Left renal pelvis (tissue), 4 donors: ENCODE measurements at regions not wholly inside any gene's neighbourhood (a gene's known extent, or its start where the extent isn't known, plus 50 kb on each side); places are given as distances from the start of the nearest gene placed in this dataset.
"Not testable (repeated sequence)": the region's sequence is repeated elsewhere in the genome, so short reads cannot be mapped to it uniquely, and the experiment has no call there.

Source experiments
- DNase-seq, 4 donors: peaks; one replicate each; pipeline ENCODE4 v3.0.0-alpha.2; 2013; ENCODE audit warnings: low read depth in 4 of 4, low spot score in 3 of 4

DNA sequence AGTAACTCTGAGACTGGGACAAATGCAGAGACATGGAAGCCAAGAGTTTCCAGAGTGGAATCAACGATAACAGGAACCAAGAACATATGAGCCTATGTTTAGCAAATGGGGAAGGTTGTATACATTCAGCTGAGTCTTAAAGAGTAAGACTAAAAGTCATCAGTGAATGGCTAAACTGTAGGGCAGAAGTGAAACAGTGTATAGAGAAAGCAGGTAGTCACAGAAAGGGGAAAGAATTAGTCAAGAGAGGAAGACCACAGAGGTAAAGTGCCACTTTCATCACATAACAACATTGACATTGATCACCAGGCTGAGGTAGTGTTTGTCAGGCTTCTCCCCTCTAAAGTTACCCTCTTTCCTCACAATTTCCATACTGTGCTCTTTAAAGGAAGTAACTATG lies 306.5 kb upstream of the SPTLC3 start:
- DNase-seq: no peak

DNA sequence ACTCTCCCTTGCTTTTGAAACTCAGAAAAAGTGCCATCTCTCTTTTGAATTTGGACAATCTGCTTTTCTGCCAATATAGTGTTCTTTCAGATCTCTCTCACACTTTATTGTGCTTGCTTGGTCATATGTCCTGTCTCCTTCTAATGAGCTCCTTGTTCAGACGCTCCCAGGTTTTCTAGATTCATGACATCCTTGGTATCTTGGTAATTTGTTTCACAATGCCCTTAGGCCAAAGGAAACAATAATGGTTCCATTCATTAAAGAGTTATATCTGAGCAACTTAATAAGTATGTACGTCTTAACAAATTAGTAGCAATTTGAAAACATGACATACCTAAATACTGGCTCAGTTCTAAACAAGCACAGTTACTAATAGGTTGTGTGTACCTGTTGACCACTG lies 293.4 kb upstream of the SPTLC3 start:
- no peak for DNase-seq

DNA sequence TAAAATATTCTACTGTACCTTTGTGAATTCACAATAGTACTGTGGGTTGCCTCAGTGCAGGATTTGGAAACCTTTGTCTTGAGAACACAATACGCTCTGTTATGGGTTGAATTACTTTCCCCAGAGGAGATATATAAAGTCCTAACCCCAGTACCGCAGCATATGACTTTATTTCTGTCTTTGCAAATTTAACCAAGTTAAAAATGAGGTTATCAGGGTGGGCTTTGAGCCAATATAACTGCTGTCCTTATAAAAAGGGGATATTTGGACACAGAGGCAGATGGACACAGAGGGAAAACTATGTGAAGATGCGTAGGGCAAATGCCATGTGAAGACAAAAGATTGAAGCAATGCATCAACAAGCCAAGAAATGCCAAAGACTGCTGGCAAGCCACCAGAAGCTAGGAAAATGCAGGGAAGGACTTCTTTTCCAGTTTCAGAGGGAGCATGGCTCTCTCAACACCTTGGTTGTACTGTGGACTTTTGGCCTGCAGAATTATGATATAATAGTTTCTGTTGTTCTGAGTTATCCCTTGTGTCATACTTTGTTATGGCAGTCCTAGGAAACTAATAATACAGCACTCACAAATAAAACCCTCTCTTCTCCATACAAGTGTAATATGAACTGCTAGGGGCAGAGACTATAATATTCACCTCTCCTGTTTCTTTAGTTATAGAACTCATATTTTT lies 292.6 kb upstream of the SPTLC3 start:
- DNase-seq: no peak

DNA sequence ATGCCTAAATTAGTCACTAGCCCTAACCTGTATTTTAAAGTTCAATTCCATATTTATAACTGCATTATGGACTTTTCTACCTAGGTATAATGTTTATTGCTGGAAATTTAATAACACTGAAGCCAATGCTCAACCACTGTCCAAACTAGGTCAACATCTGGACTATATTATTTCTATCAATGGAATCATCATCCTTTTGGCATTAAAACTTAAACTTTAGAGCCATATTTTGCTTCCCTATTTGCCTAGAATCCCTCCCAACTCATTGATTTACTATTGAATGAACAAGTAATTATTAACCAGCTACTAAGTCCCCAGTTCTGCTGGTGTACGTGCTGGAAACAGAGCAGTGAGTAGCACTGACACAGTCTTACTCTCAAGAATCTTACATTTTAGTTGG lies 291.7 kb upstream of the SPTLC3 start:
- DNase-seq: no peak

DNA sequence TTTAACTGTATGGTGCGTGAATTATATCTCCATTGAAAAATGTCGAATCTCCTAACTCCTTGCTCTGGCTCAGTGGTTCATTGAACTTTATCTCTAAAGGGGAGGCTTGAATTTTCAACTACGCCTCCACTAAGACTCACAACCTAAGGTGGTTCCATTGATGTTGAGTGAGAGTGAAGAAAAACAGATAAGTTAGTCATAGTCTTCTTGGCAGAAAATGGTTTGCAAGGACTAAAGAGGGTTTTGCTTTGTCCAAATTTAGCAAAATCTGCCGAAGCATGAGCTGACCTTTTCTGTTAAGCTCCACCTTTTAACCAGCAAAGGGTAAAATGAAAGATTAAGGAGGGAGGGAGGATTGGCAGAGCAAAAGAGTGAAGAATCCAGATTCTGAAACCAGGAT lies 290.2 kb upstream of the SPTLC3 start:
- no peak for DNase-seq

DNA sequence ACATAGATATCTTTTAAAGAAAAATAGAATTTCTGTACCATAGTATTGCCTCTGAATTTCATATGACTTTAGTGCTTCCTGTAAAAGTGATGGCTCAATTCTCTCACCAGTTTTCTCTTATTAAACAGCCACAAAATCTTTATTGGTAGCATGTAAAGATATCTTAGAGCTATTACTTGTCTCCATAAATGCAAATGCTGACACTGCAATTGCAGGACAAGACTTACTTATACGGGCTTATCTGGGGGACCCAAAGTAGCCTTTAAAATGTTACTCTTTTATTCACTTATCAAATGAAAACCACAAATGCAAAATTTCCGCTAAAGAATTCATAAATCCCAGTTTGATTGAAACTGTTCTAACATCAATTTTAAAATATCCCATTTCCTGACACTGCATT lies 287.1 kb upstream of the SPTLC3 start:
- DNase-seq: no peak

DNA sequence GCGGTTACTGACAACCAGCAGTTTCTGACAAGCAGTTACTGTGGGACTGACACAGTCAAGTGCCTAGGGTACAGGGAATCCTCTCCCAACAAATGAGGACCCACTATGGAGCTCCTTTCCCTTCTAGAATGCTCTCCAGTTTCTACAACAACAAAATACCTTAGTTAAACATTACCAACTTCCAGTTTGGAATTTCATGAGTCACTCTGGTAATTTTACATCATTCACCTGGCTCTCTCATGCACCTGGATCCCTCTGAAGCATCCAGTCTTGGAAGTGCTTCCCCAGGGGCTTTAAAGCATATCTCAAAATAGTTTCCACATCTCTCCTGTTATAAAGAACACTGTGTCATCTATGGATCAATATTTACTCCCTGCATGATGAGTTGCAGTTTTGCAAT lies 286.7 kb upstream of the SPTLC3 start:
- DNase-seq: peak in 1 of 4 donors; percentile 4

DNA sequence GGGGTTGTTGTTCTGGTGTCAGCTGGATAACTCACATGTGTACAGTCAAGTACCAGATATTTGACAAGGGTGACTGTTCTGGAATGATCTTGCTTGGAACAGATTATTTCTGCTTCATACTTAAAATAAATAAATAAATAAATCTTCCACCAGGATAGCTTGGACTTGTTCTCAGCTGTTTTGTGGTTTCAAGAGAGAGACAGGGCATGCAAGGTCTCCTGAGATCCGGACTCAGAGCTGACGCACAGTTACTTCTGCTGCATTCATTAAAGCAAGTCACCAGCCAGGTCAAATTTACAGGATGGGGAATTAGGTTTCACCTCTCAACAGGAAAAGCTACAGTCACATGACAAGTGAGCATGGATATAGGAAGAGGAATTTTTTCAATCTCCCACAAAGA lies 285.0 kb upstream of the SPTLC3 start:
- no peak for DNase-seq

DNA sequence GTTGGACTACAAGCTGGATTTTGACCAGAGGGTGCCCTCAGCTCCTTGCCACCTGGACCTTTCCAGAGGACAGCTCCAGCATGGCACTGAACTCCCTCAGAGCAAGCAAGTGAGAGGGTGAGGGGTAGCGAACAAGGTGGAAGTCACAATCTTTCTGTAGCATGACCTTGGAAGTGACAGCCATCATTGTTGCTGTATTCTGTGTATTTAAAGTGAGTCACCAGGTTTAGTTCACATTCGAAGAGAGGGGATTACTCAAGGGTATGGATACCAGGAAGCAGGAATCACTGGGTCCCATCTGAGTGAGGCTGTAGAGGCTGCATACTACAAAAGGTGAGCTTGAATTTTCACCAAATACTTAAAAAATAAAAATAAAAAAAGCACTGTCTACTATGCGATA lies 280.0 kb upstream of the SPTLC3 start:
- DNase-seq: no peak

DNA sequence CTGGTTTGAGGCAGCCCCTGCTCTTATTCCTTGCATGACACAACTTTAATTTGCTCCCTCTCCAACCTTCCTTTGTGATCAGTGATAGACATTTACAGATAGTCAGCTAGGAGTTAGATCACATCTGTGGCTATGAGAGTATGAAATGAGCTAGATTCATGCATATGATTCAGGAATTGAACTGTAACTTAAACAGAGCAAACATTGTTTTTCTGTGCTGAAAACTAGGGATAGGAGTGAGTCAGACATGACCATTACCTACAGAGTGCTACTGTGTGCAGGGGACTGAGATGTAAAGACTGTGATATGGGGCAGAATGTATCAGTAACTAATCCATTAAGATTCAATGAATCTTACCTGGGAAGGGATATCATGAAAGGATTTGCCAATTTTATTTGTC lies 279.4 kb upstream of the SPTLC3 start:
- DNase-seq: no peak

DNA sequence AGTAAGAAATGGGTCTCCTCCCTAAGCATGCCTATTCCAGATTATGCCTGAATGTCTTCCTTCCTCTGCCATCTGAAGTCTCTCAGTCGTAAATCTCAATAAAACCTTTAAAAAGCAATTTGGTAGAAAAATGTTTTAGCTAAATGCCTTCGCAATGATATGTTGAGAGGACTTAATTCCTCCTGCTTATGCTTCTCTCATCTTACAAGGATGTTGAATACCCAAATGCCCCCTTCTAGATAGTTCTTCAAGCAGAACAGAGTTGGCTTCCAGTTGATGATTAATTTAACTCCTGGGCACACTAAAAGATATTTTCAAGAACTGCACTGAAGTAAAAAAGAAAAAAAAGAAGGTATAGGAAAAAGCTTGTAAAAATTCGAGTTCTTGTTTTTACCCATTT lies 275.0 kb upstream of the SPTLC3 start:
- peak in 1 of 4 donors; percentile 11 for DNase-seq

DNA sequence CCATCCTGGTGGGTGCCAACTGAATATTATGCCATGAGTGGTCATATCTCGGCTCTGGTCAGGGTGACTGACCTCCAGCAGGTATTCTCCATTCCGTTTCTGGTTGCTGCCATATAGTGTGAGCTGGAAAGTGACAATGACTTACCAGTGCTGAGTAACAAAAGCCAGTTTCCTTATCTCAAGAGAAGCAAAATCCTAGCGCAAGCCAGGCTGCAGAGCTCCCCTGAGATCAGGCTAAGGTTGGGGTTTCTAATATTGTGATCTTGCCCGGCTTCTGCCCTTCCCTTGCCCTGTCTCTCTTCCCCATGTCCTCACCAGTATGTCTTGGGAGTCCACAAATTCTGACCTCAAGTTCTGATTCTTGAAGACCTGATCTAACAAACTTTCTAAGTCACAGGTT lies 271.3 kb upstream of the SPTLC3 start:
- DNase-seq: no peak

DNA sequence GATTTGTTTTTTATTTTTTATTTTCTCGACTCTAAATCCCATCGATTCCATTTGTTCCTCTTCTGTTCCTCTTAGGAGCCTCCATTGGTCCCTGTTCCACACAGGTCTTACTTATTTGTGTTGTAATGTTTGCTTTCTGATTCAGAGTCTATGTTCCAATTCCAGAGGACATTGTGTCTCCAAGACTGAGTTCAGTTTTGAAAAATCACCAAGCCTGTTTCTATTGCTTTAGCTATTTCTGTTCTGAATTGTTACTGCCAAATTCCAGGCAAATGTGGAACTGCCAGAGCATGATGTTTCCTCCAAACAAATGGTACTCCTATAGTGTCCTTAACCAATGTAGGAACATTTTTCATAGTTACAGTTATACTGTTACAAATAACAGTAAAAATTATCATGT lies 270.9 kb upstream of the SPTLC3 start:
- no peak for DNase-seq

DNA sequence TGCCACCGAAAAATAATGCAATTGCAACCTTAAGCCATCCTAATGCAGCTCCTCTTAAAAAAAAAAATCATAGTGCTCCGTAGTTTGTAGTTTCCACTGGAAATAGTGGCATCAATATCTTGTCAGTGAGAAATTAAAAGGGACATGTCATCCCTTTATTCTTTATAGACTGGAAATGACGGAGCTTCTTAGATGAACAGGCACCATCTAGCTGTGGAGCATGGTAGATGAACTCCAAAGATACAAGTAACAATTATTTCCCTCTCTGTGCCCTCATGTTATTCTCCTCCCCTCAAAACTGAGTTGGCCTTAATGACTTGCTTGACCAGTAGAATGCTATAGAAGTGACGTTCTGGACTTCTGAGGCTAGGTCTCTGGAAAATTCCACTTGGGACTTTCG lies 268.1 kb upstream of the SPTLC3 start:
- no peak for DNase-seq

DNA sequence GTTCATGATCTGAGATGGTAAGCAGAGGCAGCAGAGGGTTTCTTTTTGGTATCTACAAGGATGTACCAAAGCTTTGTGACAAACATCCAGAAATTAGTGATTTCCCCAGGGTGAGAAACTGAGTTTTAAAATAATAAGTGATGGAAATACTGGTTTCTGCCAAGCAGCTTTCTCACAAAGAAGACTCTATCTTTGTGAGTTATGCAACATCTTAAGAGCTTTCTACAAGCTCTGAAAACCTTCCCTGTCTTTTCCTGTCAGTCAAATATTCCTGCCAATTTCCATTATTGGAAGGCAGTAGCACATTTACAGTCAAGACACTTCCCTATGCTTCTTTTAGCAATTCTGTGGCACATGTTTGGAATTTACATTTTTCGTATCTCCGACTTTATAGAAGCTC lies 264.7 kb upstream of the SPTLC3 start:
- DNase-seq: no peak

DNA sequence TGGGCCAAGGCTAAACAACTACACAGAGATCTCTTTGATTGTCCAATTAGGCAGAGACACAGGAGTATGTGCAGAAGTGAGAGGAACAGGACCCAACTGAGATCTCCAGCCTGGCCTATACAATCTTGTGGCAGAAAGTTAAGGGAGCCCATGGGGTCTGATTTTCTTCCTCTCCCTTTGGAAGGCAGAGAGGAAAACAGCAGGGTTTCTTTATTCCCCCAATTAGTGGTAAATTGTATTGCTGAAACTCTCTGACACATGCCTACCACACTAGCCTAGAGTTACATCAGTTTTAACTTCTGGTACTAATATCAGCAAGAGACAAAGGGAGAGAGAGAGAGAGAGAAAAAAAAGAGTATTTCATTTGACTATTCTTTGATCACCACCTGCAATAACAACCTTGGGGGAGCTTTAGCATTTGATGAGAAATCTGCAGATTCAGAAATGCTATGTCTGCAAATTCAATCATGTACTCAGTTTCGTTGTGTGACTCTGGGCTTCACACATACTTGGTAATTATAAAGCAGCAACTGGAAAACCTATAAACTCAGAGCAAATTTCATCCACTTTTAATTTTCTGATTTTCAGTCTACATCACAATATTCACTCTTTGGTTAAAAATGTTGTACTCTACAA lies 260.3 kb upstream of the SPTLC3 start:
- DNase-seq: no peak

DNA sequence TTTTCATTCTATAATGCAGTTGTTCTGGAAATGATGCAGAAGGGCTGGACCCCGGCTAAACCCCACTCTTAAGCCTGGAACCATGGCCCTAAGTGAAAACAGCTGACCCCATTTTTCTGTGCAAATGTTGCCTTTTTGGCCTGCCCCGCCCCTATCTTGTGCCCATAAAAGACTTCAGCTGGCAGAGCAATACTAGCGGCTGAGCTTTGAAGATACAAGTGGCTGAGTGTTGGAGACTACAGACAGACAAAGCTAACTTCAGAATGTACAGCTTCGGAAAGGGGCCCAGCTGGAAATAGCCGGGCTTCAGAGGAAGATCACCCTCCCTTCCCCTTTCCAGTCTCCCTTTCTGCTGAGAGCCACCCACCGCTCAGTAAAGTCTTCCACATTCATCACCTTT lies 258.6 kb upstream of the SPTLC3 start:
- DNase-seq: no peak

DNA sequence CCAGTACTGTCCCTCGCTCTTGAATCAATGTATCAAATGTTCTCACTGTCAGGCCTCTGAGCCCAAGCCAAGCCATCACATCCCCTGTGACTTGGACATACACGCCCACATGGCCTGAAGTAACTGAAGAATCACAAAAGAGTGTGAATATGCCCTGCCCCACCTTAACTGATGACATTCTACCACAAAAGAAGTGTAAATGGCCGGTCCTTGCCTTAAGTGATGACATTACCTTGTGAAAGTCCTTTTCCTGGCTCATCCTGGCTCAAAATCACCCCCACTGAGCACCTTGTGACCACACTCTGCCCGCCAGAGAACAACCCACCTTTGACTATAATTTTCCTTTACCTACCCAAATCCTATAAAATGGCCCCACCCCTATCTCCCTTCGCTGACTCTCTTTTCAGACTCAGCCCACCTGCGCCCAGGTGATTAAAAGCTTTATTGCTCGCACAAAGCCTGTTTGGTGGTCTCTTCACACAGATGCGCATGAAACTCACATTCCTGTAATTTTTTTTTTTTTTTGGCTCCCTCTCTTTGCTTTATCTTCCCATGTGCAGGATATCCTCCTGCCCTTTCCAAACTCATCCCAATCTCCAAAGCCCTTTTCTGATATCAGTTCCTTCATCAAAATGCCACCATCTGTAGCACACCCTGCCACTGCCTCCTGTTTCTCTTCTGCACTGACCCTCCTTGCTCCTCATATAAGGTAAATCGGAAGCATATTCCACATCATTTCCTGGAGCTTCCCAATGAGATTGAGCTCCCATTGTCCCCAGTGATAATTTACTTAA lies 255.7 kb upstream of the SPTLC3 start:
- DNase-seq: not testable (repeated sequence)

DNA sequence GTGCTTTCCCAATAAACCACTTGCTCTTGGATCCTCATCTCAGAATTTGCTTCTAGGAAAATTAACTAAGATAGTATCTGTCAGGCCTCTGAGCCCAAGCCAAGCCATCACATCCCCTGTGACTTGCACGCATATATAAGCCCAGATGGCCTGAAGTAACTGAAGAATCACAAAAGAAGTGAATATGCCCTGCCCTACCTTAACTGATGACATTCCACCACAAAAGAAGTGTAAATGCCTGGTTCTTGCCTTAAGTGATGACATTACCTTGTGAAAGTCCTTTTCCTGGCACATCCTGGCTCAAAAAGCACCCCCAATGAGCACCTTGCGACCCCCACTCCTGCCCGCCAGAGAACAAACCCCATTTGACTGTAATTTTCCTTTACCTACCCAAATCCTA lies 255.0 kb upstream of the SPTLC3 start:
- DNase-seq: not testable (repeated sequence)

DNA sequence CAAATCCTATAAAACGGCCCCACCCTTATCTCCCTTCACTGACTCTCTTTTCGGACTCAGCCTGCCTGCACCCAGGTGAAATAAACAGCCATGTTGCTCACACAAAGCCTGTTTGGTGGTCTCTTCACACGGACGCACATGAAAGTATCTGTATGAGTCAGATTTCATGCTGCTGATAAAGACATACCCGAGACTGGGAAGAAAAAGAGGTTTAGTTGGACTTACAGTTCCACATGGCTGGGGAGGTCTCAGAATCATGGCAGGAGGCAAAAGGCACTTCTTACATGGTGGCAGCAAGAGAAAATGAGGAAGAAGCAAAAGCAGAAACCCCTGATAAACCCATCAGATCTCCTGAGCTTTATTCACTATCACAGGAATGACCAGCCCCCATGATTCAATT lies 249.3 kb upstream of the SPTLC3 start:
- not testable (repeated sequence) for DNase-seq

DNA sequence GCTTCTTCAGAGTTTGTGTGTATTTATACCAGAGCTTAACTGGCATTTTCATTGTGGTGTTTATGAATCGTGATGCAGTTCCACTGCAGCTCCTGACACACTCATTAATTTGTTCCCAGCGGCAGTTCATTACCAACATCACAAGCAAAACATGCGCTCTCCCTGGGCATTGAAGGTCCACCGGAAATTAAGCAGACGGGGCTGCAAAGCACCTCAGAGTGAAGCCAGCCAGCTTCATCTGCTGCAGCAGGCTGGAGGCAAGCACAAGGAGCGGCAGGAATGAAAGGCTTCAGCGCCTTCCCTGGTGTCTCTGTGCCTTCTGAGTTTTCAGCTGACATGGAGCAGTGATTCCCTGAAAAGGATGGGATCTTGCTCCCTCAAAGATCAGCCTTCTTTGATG lies 246.0 kb upstream of the SPTLC3 start:
- DNase-seq: peak in 2 of 4 donors; percentile 21 to 28

DNA sequence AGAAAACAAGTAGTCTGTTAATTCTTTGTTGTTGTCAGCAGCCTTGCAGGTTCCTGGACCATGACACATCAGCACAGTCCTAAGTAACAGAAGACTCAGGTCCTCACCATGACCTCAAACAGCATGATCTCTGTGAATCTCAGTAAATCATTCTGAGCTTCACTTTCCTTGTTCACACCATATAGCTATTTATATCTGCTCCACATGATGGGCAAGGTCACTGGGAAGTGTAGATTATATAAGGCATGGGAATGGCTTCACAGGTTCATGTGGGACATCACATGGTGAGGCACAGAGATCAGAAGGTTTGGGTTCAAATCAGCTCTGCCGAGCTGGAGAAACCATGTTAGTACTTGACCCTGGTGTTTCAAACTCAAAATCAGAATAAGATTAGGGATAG lies 245.4 kb upstream of the SPTLC3 start:
- DNase-seq: no peak
